ENCODE measurements at regions not wholly inside any gene's neighbourhood (a gene's known extent, or its start where the extent isn't known, plus 50 kb on each side); places are given as distances from the start of the nearest gene placed in this dataset.

- TF ChIP-seq CTCF (conservative IDR thresholded peaks at IDR 0.05; ENCODE audit: low read length) (no peak), EZH2phosphoT487 (IDR thresholded peaks at IDR 0.05; ENCODE audit: borderline replicate concordance, low read depth, low read length) (no peak)
These were observed 657.3 kb upstream of the LINC00305 start for GRCh38 chr18:64806232-64806631.
